BLaER1 treated with 17β-estradiol and CSF1 and Interleukin-3, amounts not matched to agents 10 nM and 100 nM (cell line): ENCODE measurements at regions not wholly inside any gene's neighbourhood (a gene's known extent, or its start where the extent isn't known, plus 50 kb on each side); places are given as distances from the start of the nearest gene placed in this dataset.

ENCODE experiments used
- H3K27ac ChIP-seq, 11 experiments: shearing (Covaris generic); formaldehyde crosslinking; 2 replicates each; pipeline ENCODE4 v1.8.1; 2022
- H3K27me3 ChIP-seq, 11 experiments: shearing (Covaris generic); formaldehyde crosslinking; 2 replicates each; pipeline ENCODE4 v1.8.1; 2022
- H3K36me3 ChIP-seq, 11 experiments: shearing (Covaris generic); formaldehyde crosslinking; 2 replicates each; pipeline ENCODE4 v1.8.1; 2022
- H3K4me1 ChIP-seq, 10 experiments: shearing (Covaris generic); formaldehyde crosslinking; 2 replicates each; pipeline ENCODE4 v1.8.1; 2022
- H3K4me2 ChIP-seq, 11 experiments: shearing (Covaris generic); formaldehyde crosslinking; 2 replicates each; pipeline ENCODE4 v1.8.1; 2022
- H3K4me3 ChIP-seq, 10 experiments: shearing (Covaris generic); formaldehyde crosslinking; 2 replicates each; pipeline ENCODE4 v1.8.1; 2022
- H3K9ac ChIP-seq, 11 experiments: shearing (Covaris generic); formaldehyde crosslinking; 2 replicates each; pipeline ENCODE4 v1.8.1; 2022
- H3K9me3 ChIP-seq, 11 experiments: shearing (Covaris generic); formaldehyde crosslinking; replicated peaks in 1 of 11; 2 replicates each; pipeline ENCODE4 v1.8.1; 2022
- H4K20me1 ChIP-seq, 11 experiments: shearing (Covaris generic); formaldehyde crosslinking; 2 replicates each; pipeline ENCODE4 v1.8.1; 2022
- Cebpa-rat ChIP-seq, 11 experiments: shearing (Covaris generic); IDR thresholded peaks; 2 replicates each; pipeline ENCODE4 v1.8.1; 2022

- Histone ChIP-seq H3K4me1 (peaks cover 0 to 20% (median 0%) of the 10 kb centered on the region in 10 experiments; a peak in 6 of 20 replicates), H3K9ac (no peak overlapping the region), H3K4me2 (peak overlapping the region in 4 of 11 experiments; percentile 16 to 34 (median 20); a peak in 6 of 22 replicates), H3K36me3 (no peaks in the 10 kb centered on the region), H3K27me3 (no peaks in the 10 kb centered on the region), H3K4me3 (no peak overlapping the region), H3K27ac (no peak overlapping the region), H4K20me1 (no peaks in the 10 kb centered on the region), H3K9me3 (no peaks in the 10 kb centered on the region)
- no peak for TF ChIP-seq Cebpa-rat (IDR thresholded peaks at IDR 0.05)
These were observed 465.1 kb upstream of the SLC10A2 start for GRCh38 chr13:103531278-103531677.

DNA sequence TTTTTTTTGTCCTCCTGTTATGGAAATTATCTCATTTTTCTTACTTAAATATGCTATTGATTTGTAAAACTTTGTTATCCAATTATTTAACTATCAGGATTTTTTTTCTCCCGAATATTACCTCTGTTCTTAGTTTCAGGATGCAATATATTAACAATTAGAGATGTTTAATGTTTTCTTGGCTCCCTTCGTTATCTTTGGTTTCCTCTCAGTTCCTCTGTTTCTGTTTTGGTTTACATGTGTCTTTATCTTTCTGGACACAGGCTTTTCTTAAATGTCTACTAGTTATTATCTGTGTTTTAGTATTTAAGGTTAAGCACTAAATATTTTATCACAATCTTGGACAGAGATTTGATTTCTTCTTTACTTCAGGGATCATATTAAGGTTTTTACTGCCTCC is 462.2 kb upstream of the SLC10A2 start:
- no peak overlapping the region for H3K9ac ChIP-seq
- H3K36me3 ChIP-seq, result no peaks in the 10 kb centered on the region
- H4K20me1 ChIP-seq, result no peaks in the 10 kb centered on the region
- H3K4me3 ChIP-seq, result no peak overlapping the region
- H3K4me2 ChIP-seq, result no peak overlapping the region
- TF ChIP-seq Cebpa-rat (IDR thresholded peaks at IDR 0.05), result no peak
- H3K4me1 ChIP-seq, result peaks cover 0 to 20% (median 0%) of the 10 kb centered on the region in 10 experiments; a peak in 6 of 20 replicates
- H3K27ac ChIP-seq, result no peak overlapping the region
- H3K9me3 ChIP-seq, result no peaks in the 10 kb centered on the region
- H3K27me3 ChIP-seq, result no peaks in the 10 kb centered on the region

DNA sequence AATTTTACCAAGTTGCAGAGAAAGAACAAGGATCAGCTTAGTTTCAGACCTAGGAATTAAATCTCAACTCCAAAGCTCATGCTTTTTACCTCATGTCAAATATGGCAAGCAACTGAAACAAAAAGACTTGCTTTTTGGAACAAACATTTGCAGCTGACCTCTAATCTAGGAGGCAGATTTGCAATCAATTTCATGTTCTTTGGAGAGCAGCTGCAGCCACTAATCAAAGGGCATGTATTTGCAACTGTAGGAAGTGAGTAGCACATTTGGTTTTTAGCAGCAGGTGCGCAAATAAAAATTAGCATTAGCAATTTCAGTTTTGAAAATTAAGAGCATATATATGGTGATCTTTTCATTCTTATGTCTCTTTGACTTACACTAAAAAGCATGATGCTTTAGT is 459.3 kb upstream of the SLC10A2 start:
- H4K20me1 ChIP-seq, result no peaks in the 10 kb centered on the region
- H3K9ac ChIP-seq, result no peak overlapping the region
- H3K4me2 ChIP-seq, result no peak overlapping the region
- no peaks in the 10 kb centered on the region for H3K36me3 ChIP-seq
- no peaks in the 10 kb centered on the region for H3K9me3 ChIP-seq
- H3K27me3 ChIP-seq, result no peaks in the 10 kb centered on the region
- H3K4me3 ChIP-seq, result no peak overlapping the region
- H3K27ac ChIP-seq, result no peak overlapping the region
- TF ChIP-seq Cebpa-rat (IDR thresholded peaks at IDR 0.05), result no peak
- no peaks in the 10 kb centered on the region for H3K4me1 ChIP-seq

- no peaks in the 10 kb centered on the region for H4K20me1 ChIP-seq
- no peaks in the 10 kb centered on the region for H3K4me1 ChIP-seq
- no peak overlapping the region for H3K27ac ChIP-seq
- no peaks in the 10 kb centered on the region for H3K9me3 ChIP-seq
- peak in 2 of 11 experiments; percentile 29 to 75; a peak in 3 of 22 replicates for TF ChIP-seq Cebpa-rat (IDR thresholded peaks at IDR 0.05)
- no peak overlapping the region for H3K4me2 ChIP-seq
- H3K9ac ChIP-seq, result no peak overlapping the region
- H3K4me3 ChIP-seq, result no peak overlapping the region
- H3K36me3 ChIP-seq, result no peaks in the 10 kb centered on the region
- H3K27me3 ChIP-seq, result no peaks in the 10 kb centered on the region
These were observed 457.6 kb upstream of the SLC10A2 start for GRCh38 chr13:103523858-103524257.

- no peaks in the 10 kb centered on the region for H3K27me3 ChIP-seq
These were observed 455.3 kb upstream of the SLC10A2 start for GRCh38 chr13:103521532-103521931.

DNA sequence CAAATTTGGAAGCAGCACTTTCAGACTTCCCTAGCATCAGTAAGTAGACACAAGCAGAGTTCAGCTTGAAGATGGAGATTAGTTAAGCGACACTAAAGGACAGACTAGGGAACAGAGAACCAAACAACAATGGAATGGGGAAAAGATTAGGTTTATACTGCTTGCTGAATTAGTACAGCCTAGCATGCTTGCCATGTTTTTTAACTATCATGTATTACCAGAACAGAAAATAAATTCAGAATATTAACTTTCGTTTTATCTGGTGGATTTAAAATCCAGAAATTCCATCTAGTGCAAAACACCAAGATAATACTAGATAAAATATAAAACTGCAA is 451.5 kb upstream of the SLC10A2 start:
- H3K27me3 ChIP-seq, result no peaks in the 10 kb centered on the region
- H3K4me1 ChIP-seq, result no peaks in the 10 kb centered on the region
- H4K20me1 ChIP-seq, result no peaks in the 10 kb centered on the region
- no peak overlapping the region for H3K9ac ChIP-seq
- H3K4me3 ChIP-seq, result no peak overlapping the region
- H3K27ac ChIP-seq, result no peak overlapping the region
- no peak overlapping the region; a peak in 1 of 22 replicates for H3K4me2 ChIP-seq
- H3K36me3 ChIP-seq, result no peaks in the 10 kb centered on the region
- no peaks in the 10 kb centered on the region for H3K9me3 ChIP-seq
- no peak for TF ChIP-seq Cebpa-rat (IDR thresholded peaks at IDR 0.05)

More at GRCh38 chr13:103521532-103521931, 455.3 kb upstream of the SLC10A2 start:
- Histone ChIP-seq H4K20me1 (no peaks in the 10 kb centered on the region), H3K9me3 (no peaks in the 10 kb centered on the region), H3K9ac (no peak overlapping the region), H3K4me2 (no peak overlapping the region), H3K4me1 (no peaks in the 10 kb centered on the region), H3K27ac (no peak overlapping the region), H3K36me3 (no peaks in the 10 kb centered on the region), H3K4me3 (no peak overlapping the region)
- no peak for TF ChIP-seq Cebpa-rat (IDR thresholded peaks at IDR 0.05)

GRCh38 chr13:103517066-103517767 is 451.0 kb upstream of the SLC10A2 start:
- Histone ChIP-seq H4K20me1 (no peaks in the 10 kb centered on the region), H3K4me2 (no peak overlapping the region; a peak in 1 of 22 replicates), H3K9me3 (no peaks in the 10 kb centered on the region), H3K27me3 (no peaks in the 10 kb centered on the region), H3K27ac (no peak overlapping the region), H3K9ac (no peak overlapping the region), H3K36me3 (no peaks in the 10 kb centered on the region), H3K4me3 (no peak overlapping the region), H3K4me1 (no peaks in the 10 kb centered on the region)
- no peak for TF ChIP-seq Cebpa-rat (IDR thresholded peaks at IDR 0.05)

GRCh38 chr13:103516015-103516795 is 450.0 kb upstream of the SLC10A2 start:
- Histone ChIP-seq H3K36me3 (no peaks in the 10 kb centered on the region), H3K9me3 (no peaks in the 10 kb centered on the region), H3K27ac (no peak overlapping the region), H3K27me3 (no peaks in the 10 kb centered on the region), H3K4me1 (no peaks in the 10 kb centered on the region), H4K20me1 (no peaks in the 10 kb centered on the region), H3K4me2 (no peak overlapping the region), H3K9ac (no peak overlapping the region), H3K4me3 (no peak overlapping the region)
- TF ChIP-seq Cebpa-rat (IDR thresholded peaks at IDR 0.05), result no peak

- no peak overlapping the region for H3K9ac ChIP-seq
- no peaks in the 10 kb centered on the region for H3K36me3 ChIP-seq
- no peaks in the 10 kb centered on the region for H4K20me1 ChIP-seq
- no peaks in the 10 kb centered on the region for H3K9me3 ChIP-seq
- TF ChIP-seq Cebpa-rat (IDR thresholded peaks at IDR 0.05), result no peak
- H3K4me1 ChIP-seq, result no peaks in the 10 kb centered on the region
- no peak overlapping the region for H3K4me2 ChIP-seq
- H3K27ac ChIP-seq, result no peak overlapping the region
- no peak overlapping the region for H3K4me3 ChIP-seq
- no peaks in the 10 kb centered on the region for H3K27me3 ChIP-seq
These were observed 449.2 kb upstream of the SLC10A2 start for GRCh38 chr13:103515410-103515809.

DNA sequence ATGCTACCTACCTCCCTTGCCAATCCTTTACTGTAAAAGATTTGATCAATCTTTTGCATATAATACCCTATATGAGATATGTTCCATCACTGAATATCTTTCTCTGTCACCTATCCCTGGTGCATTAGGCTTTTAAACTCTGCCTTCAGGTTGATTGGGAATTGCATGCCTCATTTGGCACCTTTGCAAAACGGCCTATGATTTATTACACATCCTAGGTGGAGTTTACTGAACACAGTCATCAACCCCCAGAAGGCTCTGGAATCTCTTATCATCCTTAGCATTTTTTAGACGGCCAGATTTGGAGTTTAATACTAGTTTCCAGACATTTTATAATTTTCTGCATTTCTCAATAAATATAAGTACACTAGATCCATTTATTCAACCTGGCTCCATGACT is 448.4 kb upstream of the SLC10A2 start:
- no peak overlapping the region for H3K4me2 ChIP-seq
- H3K36me3 ChIP-seq, result no peaks in the 10 kb centered on the region
- H3K4me3 ChIP-seq, result no peak overlapping the region
- H3K4me1 ChIP-seq, result no peaks in the 10 kb centered on the region
- no peaks in the 10 kb centered on the region for H4K20me1 ChIP-seq
- H3K9me3 ChIP-seq, result no peaks in the 10 kb centered on the region
- no peak overlapping the region for H3K27ac ChIP-seq
- H3K9ac ChIP-seq, result no peak overlapping the region
- no peak for TF ChIP-seq Cebpa-rat (IDR thresholded peaks at IDR 0.05)
- no peaks in the 10 kb centered on the region for H3K27me3 ChIP-seq
